ENCODE measurements at regions not wholly inside any gene's neighbourhood (a gene's known extent, or its start where the extent isn't known, plus 50 kb on each side); places are given as distances from the start of the nearest gene placed in this dataset.

DNA sequence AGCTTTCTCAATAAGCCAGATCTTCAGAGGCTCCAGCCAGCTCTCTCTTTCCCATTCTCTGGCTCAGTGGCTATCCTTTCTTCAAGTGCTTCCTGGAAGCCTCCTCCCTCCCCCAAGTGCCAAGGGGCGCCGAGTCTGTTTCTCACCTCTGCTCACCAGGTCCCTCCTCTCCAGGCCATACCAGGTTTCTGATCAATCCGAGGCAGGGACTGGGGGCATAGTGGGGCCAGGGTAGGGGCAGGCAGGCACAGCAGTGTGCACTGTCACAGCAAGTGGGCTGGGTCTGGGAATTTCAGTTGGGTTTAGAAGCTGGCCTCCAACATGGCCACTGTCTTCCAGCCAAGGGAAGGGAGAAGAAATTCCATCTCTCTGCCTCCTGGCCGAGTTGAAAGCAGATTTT lies 56.5 kb downstream of the NAV1 start:
- intact Hi-C loops (cut with micrococcal nuclease; ENCODE audit: unreplicated experiment) (no loop called here), in situ Hi-C loops (cut with MboI) (no loop called here)
- H3K36me3 ChIP-seq (ENCODE audit: control insufficient read depth in 2 of 2, insufficient read depth in 2 of 2, low read length in 1 of 2): no peaks in the 10 kb centered on the region
- DNase-seq (ENCODE audit: low read depth, low spot score) (no peak), ATAC-seq (no peak), FAIRE-seq (no peak)
- no peak overlapping the region for H3K4me3 ChIP-seq
- no peak overlapping the region for H3K27ac ChIP-seq (ENCODE audit: control insufficient read depth, insufficient read depth)
- ChIA-PET SMC1A (ENCODE audit: uncharacterized antibody, unreplicated experiment) (no interaction called here), RAD21 (ENCODE audit: unreplicated experiment) (no interaction called here), POLR2A (no interaction called here), CTCF (interaction anchor here (0.7 kb wide), 1 partner anchor 769 kb away, joined by 3 read pairs; no protein-coding TSS in a partner anchor)
- no peak overlapping the region for H3K9ac ChIP-seq (ENCODE audit: control insufficient read depth, insufficient read depth, low read length)
- no peak overlapping the region for H2AFZ ChIP-seq (ENCODE audit: control insufficient read depth, low read depth, low read length)
- no peak for TF ChIP-seq RFX5 (IDR thresholded peaks at IDR 0.05; ENCODE audit: low read depth, low read length)
- TF ChIP-seq POLR2A (IDR thresholded peaks at IDR 0.05; ENCODE audit: low read depth, low read length): no peak
- TF ChIP-seq, protein P1, sequence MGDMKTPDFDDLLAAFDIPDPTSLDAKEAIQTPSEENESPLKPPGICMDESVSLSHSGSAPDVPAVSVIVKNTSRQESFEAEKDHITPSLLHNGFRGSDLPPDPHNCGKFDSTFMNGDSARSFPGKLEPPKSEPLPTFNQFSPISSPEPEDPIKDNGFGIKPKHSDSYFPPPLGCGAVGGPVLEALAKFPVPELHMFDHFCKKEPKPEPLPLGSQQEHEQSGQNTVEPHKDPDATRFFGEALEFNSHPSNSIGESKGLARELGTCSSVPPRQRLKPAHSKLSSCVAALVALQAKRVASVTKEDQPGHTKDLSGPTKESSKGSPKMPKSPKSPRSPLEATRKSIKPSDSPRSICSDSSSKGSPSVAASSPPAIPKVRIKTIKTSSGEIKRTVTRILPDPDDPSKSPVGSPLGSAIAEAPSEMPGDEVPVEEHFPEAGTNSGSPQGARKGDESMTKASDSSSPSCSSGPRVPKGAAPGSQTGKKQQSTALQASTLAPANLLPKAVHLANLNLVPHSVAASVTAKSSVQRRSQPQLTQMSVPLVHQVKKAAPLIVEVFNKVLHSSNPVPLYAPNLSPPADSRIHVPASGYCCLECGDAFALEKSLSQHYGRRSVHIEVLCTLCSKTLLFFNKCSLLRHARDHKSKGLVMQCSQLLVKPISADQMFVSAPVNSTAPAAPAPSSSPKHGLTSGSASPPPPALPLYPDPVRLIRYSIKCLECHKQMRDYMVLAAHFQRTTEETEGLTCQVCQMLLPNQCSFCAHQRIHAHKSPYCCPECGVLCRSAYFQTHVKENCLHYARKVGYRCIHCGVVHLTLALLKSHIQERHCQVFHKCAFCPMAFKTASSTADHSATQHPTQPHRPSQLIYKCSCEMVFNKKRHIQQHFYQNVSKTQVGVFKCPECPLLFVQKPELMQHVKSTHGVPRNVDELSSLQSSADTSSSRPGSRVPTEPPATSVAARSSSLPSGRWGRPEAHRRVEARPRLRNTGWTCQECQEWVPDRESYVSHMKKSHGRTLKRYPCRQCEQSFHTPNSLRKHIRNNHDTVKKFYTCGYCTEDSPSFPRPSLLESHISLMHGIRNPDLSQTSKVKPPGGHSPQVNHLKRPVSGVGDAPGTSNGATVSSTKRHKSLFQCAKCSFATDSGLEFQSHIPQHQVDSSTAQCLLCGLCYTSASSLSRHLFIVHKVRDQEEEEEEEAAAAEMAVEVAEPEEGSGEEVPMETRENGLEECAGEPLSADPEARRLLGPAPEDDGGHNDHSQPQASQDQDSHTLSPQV (IDR thresholded peaks at IDR 0.05): no peak
- TF ChIP-seq, protein P2, sequence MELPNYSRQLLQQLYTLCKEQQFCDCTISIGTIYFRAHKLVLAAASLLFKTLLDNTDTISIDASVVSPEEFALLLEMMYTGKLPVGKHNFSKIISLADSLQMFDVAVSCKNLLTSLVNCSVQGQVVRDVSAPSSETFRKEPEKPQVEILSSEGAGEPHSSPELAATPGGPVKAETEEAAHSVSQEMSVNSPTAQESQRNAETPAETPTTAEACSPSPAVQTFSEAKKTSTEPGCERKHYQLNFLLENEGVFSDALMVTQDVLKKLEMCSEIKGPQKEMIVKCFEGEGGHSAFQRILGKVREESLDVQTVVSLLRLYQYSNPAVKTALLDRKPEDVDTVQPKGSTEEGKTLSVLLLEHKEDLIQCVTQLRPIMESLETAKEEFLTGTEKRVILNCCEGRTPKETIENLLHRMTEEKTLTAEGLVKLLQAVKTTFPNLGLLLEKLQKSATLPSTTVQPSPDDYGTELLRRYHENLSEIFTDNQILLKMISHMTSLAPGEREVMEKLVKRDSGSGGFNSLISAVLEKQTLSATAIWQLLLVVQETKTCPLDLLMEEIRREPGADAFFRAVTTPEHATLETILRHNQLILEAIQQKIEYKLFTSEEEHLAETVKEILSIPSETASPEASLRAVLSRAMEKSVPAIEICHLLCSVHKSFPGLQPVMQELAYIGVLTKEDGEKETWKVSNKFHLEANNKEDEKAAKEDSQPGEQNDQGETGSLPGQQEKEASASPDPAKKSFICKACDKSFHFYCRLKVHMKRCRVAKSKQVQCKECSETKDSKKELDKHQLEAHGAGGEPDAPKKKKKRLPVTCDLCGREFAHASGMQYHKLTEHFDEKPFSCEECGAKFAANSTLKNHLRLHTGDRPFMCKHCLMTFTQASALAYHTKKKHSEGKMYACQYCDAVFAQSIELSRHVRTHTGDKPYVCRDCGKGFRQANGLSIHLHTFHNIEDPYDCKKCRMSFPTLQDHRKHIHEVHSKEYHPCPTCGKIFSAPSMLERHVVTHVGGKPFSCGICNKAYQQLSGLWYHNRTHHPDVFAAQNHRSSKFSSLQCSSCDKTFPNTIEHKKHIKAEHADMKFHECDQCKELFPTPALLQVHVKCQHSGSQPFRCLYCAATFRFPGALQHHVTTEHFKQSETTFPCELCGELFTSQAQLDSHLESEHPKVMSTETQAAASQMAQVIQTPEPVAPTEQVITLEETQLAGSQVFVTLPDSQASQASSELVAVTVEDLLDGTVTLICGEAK (IDR thresholded peaks at IDR 0.05; ENCODE audit: borderline replicate concordance): no peak
- no peak for TF ChIP-seq SPI1 (IDR thresholded peaks at IDR 0.05; ENCODE audit: borderline replicate concordance, insufficient read depth, low read depth, low read length)
- TF ChIP-seq NFXL1 (IDR thresholded peaks at IDR 0.05; ENCODE audit: borderline replicate concordance): no peak
- TF ChIP-seq HDAC6 (IDR thresholded peaks at IDR 0.05; ENCODE audit: unreplicated experiment): no peak
- no peak for TF ChIP-seq EP300 (IDR thresholded peaks at IDR 0.05; ENCODE audit: borderline replicate concordance in 1 of 2, control insufficient read depth in 1 of 2, low read depth in 2 of 2, low read length in 2 of 2)
- WGBS (ENCODE audit: insufficient coverage, insufficient replicate concordance, low lambda C conversion rate, missing lambda C conversion rate): 17% methylated on average over 4 of the region's 4 CpGs
- no peaks in the 10 kb centered on the region for H3K4me1 ChIP-seq (ENCODE audit: control insufficient read depth, insufficient read depth, low read length)
- no TSS peak for BruUV-seq (replicated peaks)
- H3K9me3 ChIP-seq (replicated peaks; ENCODE audit: control insufficient read depth, insufficient read depth, low read length): no peaks in the 10 kb centered on the region
- H4K20me1 ChIP-seq (ENCODE audit: control insufficient read depth, insufficient read depth): no peaks in the 10 kb centered on the region
- no peaks in the 10 kb centered on the region for H3K79me2 ChIP-seq (ENCODE audit: control insufficient read depth, insufficient read depth, low read length)
- H3K4me2 ChIP-seq (ENCODE audit: control insufficient read depth, insufficient read depth): no peak overlapping the region
- H3K27me3 ChIP-seq (replicated peaks in 1 of 2; ENCODE audit: control insufficient read depth in 2 of 2, insufficient read depth in 2 of 2, low read length in 1 of 2): peaks cover 0 to 8% of the 10 kb centered on the region in 2 experiments; a peak in 3 of 4 replicates

Data from GM12878 (cell line).